ENCODE measurements at regions not wholly inside any gene's neighbourhood (a gene's known extent, or its start where the extent isn't known, plus 50 kb on each side); places are given as distances from the start of the nearest gene placed in this dataset.

DNA sequence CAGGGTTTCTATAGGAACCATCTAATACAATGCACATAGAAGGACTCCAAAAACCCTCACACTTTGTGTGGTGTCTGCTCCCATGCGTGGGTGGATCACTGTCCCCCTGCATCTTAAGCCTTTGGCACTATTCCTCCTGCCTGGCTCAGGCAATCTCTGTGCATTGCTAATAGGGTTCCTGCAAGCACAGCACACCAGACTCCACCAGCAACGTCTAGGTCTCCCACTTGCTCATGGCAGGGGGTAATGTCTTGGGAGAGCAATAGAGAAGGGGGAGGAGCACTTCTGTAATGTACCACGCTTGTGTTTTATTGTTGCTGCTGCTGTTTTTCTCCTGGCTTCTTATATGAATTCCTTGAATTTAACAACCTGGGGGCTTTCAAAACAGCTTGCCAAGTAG lies 182.6 kb upstream of the GLRA1 start:
- TF ChIP-seq POLR2AphosphoS5 (IDR thresholded peaks at IDR 0.05; ENCODE audit: low read depth, low read length): no peak
- TF ChIP-seq POLR2A (IDR thresholded peaks at IDR 0.05; ENCODE audit: low read depth, low read length): no peak
- no peak for TF ChIP-seq TAF1 (IDR thresholded peaks at IDR 0.05; ENCODE audit: borderline replicate concordance, low read depth, low read length)
